Neural progenitor cell (in vitro differentiated cells): ENCODE measurements at regions not wholly inside any gene's neighbourhood (a gene's known extent, or its start where the extent isn't known, plus 50 kb on each side); places are given as distances from the start of the nearest gene placed in this dataset.

ENCODE experiments used
- DNase-seq: peaks from one replicate; pipeline ENCODE4 v3.0.0-alpha.2; 2016; ENCODE audit warnings: low spot score
- H2AFZ ChIP-seq: fragments of 200-600 bp; sonication (generic); replicated peaks from 2 replicates; pipeline ENCODE4 v1.6.1; 2016; ENCODE audit warnings: antibody characterized with exemption
- H3F3A ChIP-seq: fragments of 200-600 bp; sonication (generic); 2 replicates; pipeline ENCODE4 v1.6.1; 2016; ENCODE audit warnings: antibody characterized with exemption, low read depth
- H3K27ac ChIP-seq: fragments of 200-600 bp; sonication (generic); 2 replicates; pipeline ENCODE4 v1.5.1; 2016; ENCODE audit warnings: mild to moderate bottlenecking
- H3K27me3 ChIP-seq: fragments of 200-600 bp; sonication (generic); 2 replicates; pipeline ENCODE4 v1.6.1; 2016; ENCODE audit warnings: mild to moderate bottlenecking, moderate library complexity
- H3K36me3 ChIP-seq: fragments of 200-600 bp; sonication (generic); 2 replicates; pipeline ENCODE4 v1.5.1; 2016
- H3K4me1 ChIP-seq: fragments of 200-600 bp; sonication (generic); 2 replicates; pipeline ENCODE4 v1.6.1; 2016; ENCODE audit warnings: mixed run types
- H3K4me2 ChIP-seq: fragments of 200-600 bp; sonication (generic); 2 replicates; pipeline ENCODE4 v1.6.1; 2016
- H3K4me3 ChIP-seq: fragments of 200-600 bp; sonication (generic); 2 replicates; pipeline ENCODE4 v1.5.1; 2016
- H3K79me2 ChIP-seq: fragments of 200-600 bp; sonication (generic); 2 replicates; pipeline ENCODE4 v1.6.1; 2016; ENCODE audit warnings: low read depth
- H3K9ac ChIP-seq: fragments of 200-600 bp; sonication (generic); 2 replicates; pipeline ENCODE4 v1.6.1; 2016
- H3K9me3 ChIP-seq: fragments of 200-600 bp; sonication (generic); 2 replicates; pipeline ENCODE4 v1.5.1; 2016; ENCODE audit warnings: low read depth
- H4K20me1 ChIP-seq: fragments of 200-600 bp; sonication (generic); 2 replicates; pipeline ENCODE4 v1.6.1; 2016; ENCODE audit warnings: low read depth
- H3K27ac Mint-ChIP-seq: 3 replicates; pipeline ENCODE4 v1.8.0; 2021; ENCODE audit warnings: mixed read lengths
- H3K27me3 Mint-ChIP-seq: 2 replicates; pipeline ENCODE4 v1.8.0; 2022; ENCODE audit warnings: low read depth, mild to moderate bottlenecking, inconsistent platforms, moderate library complexity, mixed read lengths; ENCODE audit not compliant: insufficient read depth
- H3K36me3 Mint-ChIP-seq: 3 replicates; pipeline ENCODE4 v1.8.0; 2021; ENCODE audit warnings: mixed read lengths
- H3K4me1 Mint-ChIP-seq: 3 replicates; pipeline ENCODE4 v1.8.0; 2021; ENCODE audit warnings: mixed read lengths
- H3K4me3 Mint-ChIP-seq: 3 replicates; pipeline ENCODE4 v1.8.0; 2021; ENCODE audit warnings: mild to moderate bottlenecking, moderate library complexity, mixed read lengths
- H3K9me3 Mint-ChIP-seq: 3 replicates; pipeline ENCODE4 v1.8.0; 2020; ENCODE audit warnings: mixed read lengths
- CTCF ChIP-seq: fragments of 200-600 bp; sonication (generic); IDR thresholded peaks from 2 replicates; pipeline ENCODE4 v1.5.1; 2017; ENCODE audit warnings: antibody characterized with exemption, mild to moderate bottlenecking
- EZH2 ChIP-seq: fragments of 200-600 bp; sonication (generic); IDR thresholded peaks from 2 replicates; pipeline ENCODE4 v1.6.1; 2017; ENCODE audit warnings: antibody characterized with exemption, mild to moderate bottlenecking, moderate library complexity
- EZH2phosphoT487 ChIP-seq: fragments of 200-600 bp; sonication (generic); IDR thresholded peaks from 2 replicates; pipeline ENCODE4 v1.6.1; 2017; ENCODE audit warnings: antibody characterized with exemption

- H3K9me3 Mint-ChIP-seq = peaks cover 2% of the 10 kb centered on the region
- H3K36me3 Mint-ChIP-seq = no peaks in the 10 kb centered on the region
- no peaks in the 10 kb centered on the region for H3F3A ChIP-seq
- H4K20me1 ChIP-seq = no peaks in the 10 kb centered on the region
- no peaks in the 10 kb centered on the region for H3K9me3 ChIP-seq
- H3K4me1 ChIP-seq = peaks cover 10% of the 10 kb centered on the region
- H3K4me2 ChIP-seq = no peak overlapping the region
- H3K4me3 ChIP-seq = no peak overlapping the region
- H3K27me3 ChIP-seq = no peaks in the 10 kb centered on the region
- no peak for DNase-seq
- peaks cover 6% of the 10 kb centered on the region for H3K27me3 Mint-ChIP-seq
- H3K4me3 Mint-ChIP-seq = no peak overlapping the region
- no peak overlapping the region for H3K27ac ChIP-seq
- H3K79me2 ChIP-seq = no peaks in the 10 kb centered on the region
- no peak overlapping the region for H3K27ac Mint-ChIP-seq
- peaks cover 21% of the 10 kb centered on the region for H3K4me1 Mint-ChIP-seq
- H3K36me3 ChIP-seq = no peaks in the 10 kb centered on the region
- H3K9ac ChIP-seq = no peak overlapping the region
- no peak for TF ChIP-seq EZH2phosphoT487
- no peak for TF ChIP-seq EZH2
- TF ChIP-seq CTCF = no peak
- H2AFZ ChIP-seq = no peak overlapping the region
Measured at GRCh38 chr15:79198461-79198860, 84.1 kb upstream of the ANKRD34C start.

GRCh38 chr15:79197285-79197684 is 85.2 kb upstream of the ANKRD34C start:
- Mint-ChIP-seq H3K27me3 (peaks cover 6% of the 10 kb centered on the region), H3K9me3 (no peaks in the 10 kb centered on the region), H3K4me1 (peaks cover 33% of the 10 kb centered on the region), H3K4me3 (no peak overlapping the region), H3K36me3 (no peaks in the 10 kb centered on the region), H3K27ac (peak overlapping the region; percentile 39)
- no peak overlapping the region for H3K27ac ChIP-seq
- no peaks in the 10 kb centered on the region for H3K27me3 ChIP-seq
- TF ChIP-seq EZH2 (no peak), CTCF (no peak), EZH2phosphoT487 (no peak)
- H3K9me3 ChIP-seq = no peaks in the 10 kb centered on the region
- H3K4me1 ChIP-seq = peaks cover 22% of the 10 kb centered on the region
- H3K4me2 ChIP-seq = no peak overlapping the region
- no peak overlapping the region for H2AFZ ChIP-seq
- no peak overlapping the region for H3K9ac ChIP-seq
- H4K20me1 ChIP-seq = no peaks in the 10 kb centered on the region
- H3K4me3 ChIP-seq = no peak overlapping the region
- no peaks in the 10 kb centered on the region for H3F3A ChIP-seq
- peak; percentile 49 for DNase-seq
- no peaks in the 10 kb centered on the region for H3K36me3 ChIP-seq
- H3K79me2 ChIP-seq = no peaks in the 10 kb centered on the region

GRCh38 chr15:79195802-79196201 is 86.7 kb upstream of the ANKRD34C start:
- H3K4me2 ChIP-seq = no peak overlapping the region
- H4K20me1 ChIP-seq = no peaks in the 10 kb centered on the region
- H3F3A ChIP-seq = no peaks in the 10 kb centered on the region
- H3K9ac ChIP-seq = no peak overlapping the region
- H3K27ac ChIP-seq = no peak overlapping the region
- H3K79me2 ChIP-seq = no peaks in the 10 kb centered on the region
- peaks cover 9% of the 10 kb centered on the region for H3K27me3 Mint-ChIP-seq
- no peaks in the 10 kb centered on the region for H3K9me3 Mint-ChIP-seq
- H3K36me3 ChIP-seq = no peaks in the 10 kb centered on the region
- no peak for DNase-seq
- H3K9me3 ChIP-seq = no peaks in the 10 kb centered on the region
- H3K4me3 ChIP-seq = no peak overlapping the region
- peaks cover 48% of the 10 kb centered on the region for H3K4me1 Mint-ChIP-seq
- H3K36me3 Mint-ChIP-seq = no peaks in the 10 kb centered on the region
- H3K4me3 Mint-ChIP-seq = no peak overlapping the region
- H3K27me3 ChIP-seq = no peaks in the 10 kb centered on the region
- peaks cover 24% of the 10 kb centered on the region for H3K4me1 ChIP-seq
- H2AFZ ChIP-seq = no peak overlapping the region
- H3K27ac Mint-ChIP-seq = no peak overlapping the region
- TF ChIP-seq EZH2phosphoT487 (no peak), CTCF (peak; percentile 47), EZH2 (no peak)

GRCh38 chr15:79195239-79195638 is 87.3 kb upstream of the ANKRD34C start:
- Histone ChIP-seq H3K27ac (no peak overlapping the region), H3K9me3 (no peaks in the 10 kb centered on the region), H3K4me2 (no peak overlapping the region), H2AFZ (no peak overlapping the region), H3K27me3 (no peaks in the 10 kb centered on the region), H3K9ac (no peak overlapping the region), H3K79me2 (no peaks in the 10 kb centered on the region), H3K4me1 (peaks cover 26% of the 10 kb centered on the region), H3F3A (no peaks in the 10 kb centered on the region), H4K20me1 (no peaks in the 10 kb centered on the region), H3K36me3 (no peaks in the 10 kb centered on the region), H3K4me3 (no peak overlapping the region)
- Mint-ChIP-seq H3K4me1 (peaks cover 54% of the 10 kb centered on the region), H3K27me3 (peaks cover 9% of the 10 kb centered on the region), H3K36me3 (no peaks in the 10 kb centered on the region), H3K9me3 (no peaks in the 10 kb centered on the region), H3K27ac (peak overlapping the region; percentile 38), H3K4me3 (no peak overlapping the region)
- TF ChIP-seq EZH2phosphoT487 (no peak), CTCF (no peak), EZH2 (no peak)
- no peak for DNase-seq
